Nephron (organoid): ENCODE measurements at regions not wholly inside any gene's neighbourhood (a gene's known extent, or its start where the extent isn't known, plus 50 kb on each side); places are given as distances from the start of the nearest gene placed in this dataset.
"Not testable (repeated sequence)": the region's sequence is repeated elsewhere in the genome, so short reads cannot be mapped to it uniquely, and the experiment has no call there.

Source experiments
- H3K27ac Mint-ChIP-seq, 3 experiments: 2 replicates each; pipeline ENCODE4 v1.8.0; 2020; ENCODE audit warnings: mixed read lengths in 3 of 3, mild to moderate bottlenecking in 2 of 3, moderate library complexity in 1 of 3
- H3K27me3 Mint-ChIP-seq: 2 replicates; pipeline ENCODE4 v1.8.0; 2021; ENCODE audit warnings: low read depth, mild to moderate bottlenecking, moderate library complexity, mixed read lengths
- H3K36me3 Mint-ChIP-seq: 2 replicates; pipeline ENCODE4 v1.8.0; 2020; ENCODE audit warnings: low read depth, mixed read lengths
- H3K4me1 Mint-ChIP-seq: 2 replicates; pipeline ENCODE4 v1.8.0; 2020; ENCODE audit warnings: mixed read lengths
- H3K4me3 Mint-ChIP-seq, 3 experiments: 2 replicates each; pipeline ENCODE4 v1.8.0; 2020; ENCODE audit warnings: mild to moderate bottlenecking in 3 of 3, mixed read lengths in 3 of 3, moderate library complexity in 2 of 3
- H3K9me3 Mint-ChIP-seq: 2 replicates; pipeline ENCODE4 v1.8.0; 2020; ENCODE audit warnings: mixed read lengths
- CTCF ChIP-seq, 3 experiments: fragments of 200-600 bp; sonication (generic); IDR thresholded peaks; one replicate each; pipeline ENCODE4 v1.5.0; 2021; ENCODE audit warnings: antibody characterized with exemption in 3 of 3; ENCODE audit not compliant: unreplicated experiment in 3 of 3

DNA sequence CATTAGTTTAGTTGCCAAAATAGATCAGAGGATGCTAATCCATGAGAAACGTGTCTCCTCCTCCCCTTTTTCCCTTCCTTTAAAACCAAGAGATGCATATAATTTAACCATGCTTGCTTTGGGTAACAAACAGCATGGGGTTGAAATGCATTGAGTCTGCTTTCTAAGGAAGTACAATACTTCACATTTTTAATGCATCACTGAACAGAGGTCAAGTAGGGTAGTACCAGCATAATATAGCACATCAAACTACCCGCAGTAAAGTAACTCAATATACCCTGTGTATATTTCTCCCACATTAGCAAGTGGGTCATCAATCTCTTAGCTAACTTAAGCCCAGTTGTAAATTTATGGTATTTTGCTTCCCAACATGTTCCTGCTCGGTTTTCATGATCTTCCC is 239.3 kb upstream of the SEMA3C start:
- no peaks in the 10 kb centered on the region for H3K9me3 Mint-ChIP-seq
- no peaks in the 10 kb centered on the region for H3K36me3 Mint-ChIP-seq
- peaks cover 45% of the 10 kb centered on the region for H3K4me1 Mint-ChIP-seq
- H3K27me3 Mint-ChIP-seq, result peaks cover 3% of the 10 kb centered on the region
- TF ChIP-seq CTCF (IDR thresholded peaks at IDR 0.05; ENCODE audit: unreplicated experiment in 3 of 3), result no peak
- no peak overlapping the region for H3K4me3 Mint-ChIP-seq
- peak overlapping the region; percentile 18 to 64 (median 34) for H3K27ac Mint-ChIP-seq

DNA sequence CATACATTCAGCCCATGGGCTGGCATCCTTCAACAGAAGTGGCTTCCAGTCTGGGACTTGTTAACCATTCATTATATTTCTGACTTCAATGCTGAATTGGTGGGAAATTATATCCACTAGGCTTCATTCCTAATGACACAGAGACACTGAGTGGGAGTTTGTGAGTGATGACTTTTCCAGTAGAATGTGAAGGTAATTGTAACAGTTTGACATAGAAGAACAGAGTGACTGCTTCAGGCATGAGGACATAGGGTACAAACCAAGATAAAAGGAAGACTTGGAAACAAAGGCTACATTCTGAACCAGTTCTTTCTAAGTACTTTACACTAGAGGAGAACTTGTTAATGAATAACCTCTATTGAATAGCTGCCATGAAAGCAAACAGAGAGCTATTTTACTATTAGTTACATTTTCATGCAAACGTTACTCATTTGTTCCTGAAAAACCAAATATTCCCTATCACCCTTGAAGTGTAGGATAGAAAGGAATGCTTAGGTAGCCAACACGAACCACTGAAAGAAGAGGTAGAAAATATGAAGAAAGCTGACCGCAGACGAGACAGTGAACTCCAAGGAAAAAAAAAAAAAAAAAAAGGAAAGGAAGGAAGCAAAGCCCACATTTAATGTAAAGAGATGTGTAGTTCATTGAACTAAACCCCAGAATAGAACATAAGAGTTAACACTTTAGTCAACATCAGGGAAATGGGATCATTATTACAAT is 237.0 kb upstream of the SEMA3C start:
- H3K4me3 Mint-ChIP-seq, result peak overlapping the region in 2 of 3 experiments; percentile 8 to 54
- H3K9me3 Mint-ChIP-seq, result no peaks in the 10 kb centered on the region
- TF ChIP-seq CTCF (IDR thresholded peaks at IDR 0.05; ENCODE audit: unreplicated experiment in 3 of 3), result no peak
- H3K27ac Mint-ChIP-seq, result peak overlapping the region; percentile 77 to 86 (median 81)
- no peaks in the 10 kb centered on the region for H3K36me3 Mint-ChIP-seq
- no peaks in the 10 kb centered on the region for H3K27me3 Mint-ChIP-seq
- H3K4me1 Mint-ChIP-seq, result peaks cover 49% of the 10 kb centered on the region

DNA sequence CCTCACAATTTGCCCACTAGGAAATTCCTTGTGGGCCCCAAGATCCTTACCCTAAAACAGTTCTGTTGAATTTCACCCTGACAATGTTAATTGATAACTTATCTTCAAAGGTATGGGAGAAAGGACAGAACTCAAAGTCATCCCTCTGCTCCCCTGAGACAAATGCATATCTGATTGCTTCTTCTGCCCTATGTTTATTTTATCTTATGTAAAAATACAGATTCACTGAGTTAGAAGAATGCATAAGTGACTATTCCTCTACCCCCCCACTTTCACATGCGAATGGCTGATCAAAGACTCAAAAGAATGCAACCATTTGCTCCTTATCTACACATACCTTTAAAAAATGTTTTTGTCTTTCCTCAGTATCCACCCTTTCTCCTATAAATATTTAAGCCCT is 235.7 kb upstream of the SEMA3C start:
- Mint-ChIP-seq H3K27ac (peak overlapping the region in 1 of 3 experiments; percentile 37), H3K9me3 (no peaks in the 10 kb centered on the region), H3K4me1 (peaks cover 49% of the 10 kb centered on the region), H3K4me3 (no peak overlapping the region), H3K27me3 (no peaks in the 10 kb centered on the region), H3K36me3 (no peaks in the 10 kb centered on the region)
- TF ChIP-seq CTCF (IDR thresholded peaks at IDR 0.05; ENCODE audit: unreplicated experiment in 3 of 3), result no peak

GRCh38 chr7:81152925-81153324 is 234.1 kb upstream of the SEMA3C start:
- H3K9me3 Mint-ChIP-seq, H3K27ac Mint-ChIP-seq, H3K27me3 Mint-ChIP-seq, H3K36me3 Mint-ChIP-seq, H3K4me3 Mint-ChIP-seq: not testable (repeated sequence)
- peaks cover 38% of the 10 kb centered on the region for H3K4me1 Mint-ChIP-seq

DNA sequence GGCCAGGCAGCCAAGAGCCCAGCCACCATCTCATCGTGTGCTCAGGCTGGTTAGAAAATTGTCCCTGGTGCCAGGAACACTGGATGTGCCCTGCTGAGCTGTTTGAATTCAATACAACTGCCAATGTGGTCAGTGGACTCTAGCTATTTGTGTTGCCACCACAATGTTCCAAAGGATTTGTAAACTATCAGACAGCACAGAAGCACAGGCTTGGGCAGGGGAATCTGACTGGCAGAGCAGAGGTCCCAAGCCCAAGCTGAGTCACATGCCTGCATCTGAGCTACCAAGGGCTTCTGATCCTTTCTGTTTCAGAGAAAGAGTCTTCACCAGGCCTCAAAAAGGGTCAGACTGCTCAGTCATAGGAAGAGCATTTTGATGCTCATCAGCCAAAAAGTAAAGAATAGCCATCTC is 232.1 kb upstream of the SEMA3C start:
- TF ChIP-seq CTCF (IDR thresholded peaks at IDR 0.05; ENCODE audit: unreplicated experiment in 3 of 3), result no peak
- no peak overlapping the region for H3K4me3 Mint-ChIP-seq
- H3K36me3 Mint-ChIP-seq, result no peaks in the 10 kb centered on the region
- H3K27ac Mint-ChIP-seq, result no peak overlapping the region
- peaks cover 10% of the 10 kb centered on the region for H3K9me3 Mint-ChIP-seq
- peaks cover 25% of the 10 kb centered on the region for H3K4me1 Mint-ChIP-seq
- no peaks in the 10 kb centered on the region for H3K27me3 Mint-ChIP-seq

DNA sequence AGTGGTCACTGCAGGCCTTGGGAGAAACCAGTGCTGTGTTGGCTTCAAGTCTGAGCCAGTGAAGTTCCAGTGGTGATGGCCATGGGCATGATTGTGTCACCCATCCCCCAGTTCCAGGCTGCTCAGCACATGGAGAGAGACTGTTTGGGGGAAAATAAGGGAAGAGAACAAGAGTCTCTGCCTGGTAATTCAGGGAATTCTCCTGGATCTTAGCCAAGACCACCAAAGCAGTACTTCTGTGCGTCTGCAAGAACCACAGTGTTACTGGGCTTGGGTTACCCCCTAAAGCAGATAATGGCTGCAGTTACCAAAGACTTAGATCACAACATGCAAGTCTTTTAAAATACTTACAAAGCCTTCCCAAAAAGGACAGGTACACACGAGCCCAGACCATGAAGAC is 225.0 kb upstream of the SEMA3C start:
- no peaks in the 10 kb centered on the region for H3K27me3 Mint-ChIP-seq
- TF ChIP-seq CTCF (IDR thresholded peaks at IDR 0.05; ENCODE audit: unreplicated experiment in 3 of 3), result no peak
- H3K4me1 Mint-ChIP-seq, result peaks cover 16% of the 10 kb centered on the region
- H3K27ac Mint-ChIP-seq, result no peak overlapping the region
- no peak overlapping the region for H3K4me3 Mint-ChIP-seq
- H3K36me3 Mint-ChIP-seq, result no peaks in the 10 kb centered on the region
- H3K9me3 Mint-ChIP-seq, result peaks cover 31% of the 10 kb centered on the region

DNA sequence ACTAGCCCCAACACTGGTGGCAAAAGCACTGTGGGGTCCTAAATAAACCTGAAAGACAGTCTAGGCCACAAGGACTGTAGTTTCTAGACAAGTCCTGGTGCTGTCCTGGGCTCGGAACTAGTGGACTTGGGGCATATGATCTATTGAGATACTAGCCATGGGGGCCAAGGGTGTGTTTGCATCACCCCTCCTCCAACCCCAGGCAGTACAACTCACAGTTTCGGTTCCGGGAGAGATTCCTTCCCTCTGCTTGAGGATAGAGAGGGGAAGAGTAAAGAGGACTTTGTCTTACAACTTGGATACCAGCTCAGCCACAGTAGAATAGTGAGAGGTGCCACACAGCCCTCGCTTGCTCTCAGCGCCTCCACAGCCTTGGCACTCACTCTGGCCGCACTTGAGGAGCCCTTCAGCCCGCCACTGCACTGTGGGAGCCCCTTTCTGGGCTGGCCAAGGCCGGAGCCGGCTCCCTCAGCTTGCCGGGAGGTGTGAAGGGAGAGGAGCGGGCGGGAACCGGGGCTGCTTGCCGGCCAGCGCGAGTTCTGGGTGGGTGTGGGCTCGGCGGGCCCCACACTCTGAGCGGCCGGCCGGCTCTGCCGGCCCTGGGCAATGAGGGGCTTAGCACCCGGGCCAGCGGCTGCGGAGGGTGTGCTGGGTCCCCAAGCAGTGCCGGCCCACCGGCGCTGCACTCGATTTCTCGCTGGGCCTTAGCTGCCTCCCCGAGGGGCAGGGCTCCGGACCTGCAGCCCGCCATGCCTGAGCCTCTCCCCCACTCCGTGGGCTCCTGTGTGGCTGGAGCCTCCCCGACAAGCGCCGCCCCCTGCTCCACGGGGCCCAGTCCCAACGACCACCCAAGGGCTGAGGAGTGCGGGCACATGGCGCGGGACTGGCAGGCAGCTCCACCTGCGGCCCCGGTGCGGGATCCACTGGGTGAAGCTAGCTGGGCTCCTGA is 222.7 kb upstream of the SEMA3C start:
- not testable (repeated sequence) for H3K27ac Mint-ChIP-seq, H3K27me3 Mint-ChIP-seq, H3K4me3 Mint-ChIP-seq, H3K36me3 Mint-ChIP-seq
- peaks cover 24% of the 10 kb centered on the region for H3K9me3 Mint-ChIP-seq
- H3K4me1 Mint-ChIP-seq, result peaks cover 19% of the 10 kb centered on the region
